ENCODE measurements at regions not wholly inside any gene's neighbourhood (a gene's known extent, or its start where the extent isn't known, plus 50 kb on each side); places are given as distances from the start of the nearest gene placed in this dataset.
"Not testable (repeated sequence)": the region's sequence is repeated elsewhere in the genome, so short reads cannot be mapped to it uniquely, and the experiment has no call there.

GRCh38 chr11:80718611-80719291 lies 1277.9 kb upstream of the TENM4 start:
- no peak for DNase-seq

- no peak for DNase-seq
Measured at GRCh38 chr11:80702264-80702663, 1261.4 kb upstream of the TENM4 start.

GRCh38 chr11:80700386-80700785 lies 1259.6 kb upstream of the TENM4 start:
- DNase-seq = no peak

GRCh38 chr11:80699406-80700177 lies 1258.8 kb upstream of the TENM4 start:
- not testable (repeated sequence) for DNase-seq

GRCh38 chr11:80698637-80699036 lies 1257.8 kb upstream of the TENM4 start:
- DNase-seq = no peak

- DNase-seq = no peak
Measured at GRCh38 chr11:80694385-80694784, 1253.6 kb upstream of the TENM4 start.

GRCh38 chr11:80687941-80688340 lies 1247.1 kb upstream of the TENM4 start:
- DNase-seq = no peak

- DNase-seq = no peak
Measured at GRCh38 chr11:80686889-80687288, 1246.1 kb upstream of the TENM4 start.

- no peak for DNase-seq
Measured at GRCh38 chr11:80673566-80673965, 1232.7 kb upstream of the TENM4 start.

- no peak for DNase-seq
Measured at GRCh38 chr11:80669620-80670019, 1228.8 kb upstream of the TENM4 start.

GRCh38 chr11:80668039-80668438 lies 1227.2 kb upstream of the TENM4 start:
- no peak for DNase-seq

- no peak for DNase-seq
Measured at GRCh38 chr11:80655834-80656233, 1215.0 kb upstream of the TENM4 start.

GRCh38 chr11:80650966-80651365 lies 1210.1 kb upstream of the TENM4 start:
- DNase-seq = no peak

GRCh38 chr11:80649186-80649585 lies 1208.4 kb upstream of the TENM4 start:
- DNase-seq = no peak

- DNase-seq = no peak
Measured at GRCh38 chr11:80638296-80638695, 1197.5 kb upstream of the TENM4 start.

- no peak for DNase-seq
Measured at GRCh38 chr11:80637571-80637970, 1196.7 kb upstream of the TENM4 start.

- no peak for DNase-seq
Measured at GRCh38 chr11:80636999-80637398, 1196.2 kb upstream of the TENM4 start.

GRCh38 chr11:80635178-80635577 lies 1194.3 kb upstream of the TENM4 start:
- DNase-seq = no peak

- no peak for DNase-seq
Measured at GRCh38 chr11:80632691-80633090, 1191.9 kb upstream of the TENM4 start.

GRCh38 chr11:80632156-80632555 lies 1191.3 kb upstream of the TENM4 start:
- DNase-seq = no peak

GRCh38 chr11:80629466-80629865 lies 1188.6 kb upstream of the TENM4 start:
- DNase-seq = no peak

GRCh38 chr11:80627364-80627763 lies 1186.5 kb upstream of the TENM4 start:
- DNase-seq = no peak

- no peak for DNase-seq
Measured at GRCh38 chr11:80626721-80627120, 1185.9 kb upstream of the TENM4 start.

GRCh38 chr11:80625563-80625962 lies 1184.7 kb upstream of the TENM4 start:
- DNase-seq = no peak

- no peak for DNase-seq
Measured at GRCh38 chr11:80621871-80622270, 1181.0 kb upstream of the TENM4 start.
